HUES6 (cell line): ENCODE measurements at regions not wholly inside any gene's neighbourhood (a gene's known extent, or its start where the extent isn't known, plus 50 kb on each side); places are given as distances from the start of the nearest gene placed in this dataset.
"Not testable (repeated sequence)": the region's sequence is repeated elsewhere in the genome, so short reads cannot be mapped to it uniquely, and the experiment has no call there.

Experiments
- H3K27ac ChIP-seq: 2 replicates; pipeline ENCODE4 v1.7.0; 2013; ENCODE audit warnings: low read depth, mild to moderate bottlenecking, low read length, inconsistent platforms
- H3K27me3 ChIP-seq: 2 replicates; pipeline ENCODE4 v1.6.1; 2013; ENCODE audit warnings: low read length; ENCODE audit not compliant: control insufficient read depth, insufficient read depth
- H3K36me3 ChIP-seq: 2 replicates; pipeline ENCODE4 v1.6.1; 2013; ENCODE audit warnings: low read length; ENCODE audit not compliant: control insufficient read depth, insufficient read depth
- H3K4me1 ChIP-seq: 2 replicates; pipeline ENCODE4 v1.6.1; 2013; ENCODE audit warnings: low read length; ENCODE audit not compliant: control insufficient read depth, insufficient read depth
- H3K4me3 ChIP-seq: 2 replicates; pipeline ENCODE4 v1.5.1; 2013; ENCODE audit warnings: low read depth, low read length
- H3K9ac ChIP-seq: one replicate; pipeline ENCODE4 v1.6.1; 2013; ENCODE audit warnings: mild to moderate bottlenecking, low read length
- H3K9me3 ChIP-seq: 2 replicates; pipeline ENCODE4 v1.6.1; 2013; ENCODE audit warnings: low read depth, low read length; ENCODE audit not compliant: control insufficient read depth, insufficient read depth

GRCh38 chr20:30484009-30484748 is 773.3 kb upstream of the DEFB115 start:
- peaks cover 55% of the 10 kb centered on the region for H3K9me3 ChIP-seq
- no peaks in the 10 kb centered on the region for H3K27me3 ChIP-seq
- H3K36me3 ChIP-seq: no peaks in the 10 kb centered on the region
- H3K27ac ChIP-seq: no peak overlapping the region
- H3K9ac ChIP-seq: no peak overlapping the region
- H3K4me1 ChIP-seq: no peaks in the 10 kb centered on the region
- no peak overlapping the region for H3K4me3 ChIP-seq

- H3K9me3 ChIP-seq: peaks cover 57% of the 10 kb centered on the region
Measured at GRCh38 chr20:30484749-30485070, 772.8 kb upstream of the DEFB115 start.

GRCh38 chr20:30485331-30486102 is 771.9 kb upstream of the DEFB115 start:
- Histone ChIP-seq H3K4me1 (no peaks in the 10 kb centered on the region), H3K9ac (no peak overlapping the region), H3K27ac (no peak overlapping the region), H3K9me3 (peaks cover 58% of the 10 kb centered on the region), H3K27me3 (no peaks in the 10 kb centered on the region), H3K4me3 (no peak overlapping the region), H3K36me3 (no peaks in the 10 kb centered on the region)

More at GRCh38 chr20:30484749-30485070, 772.8 kb upstream of the DEFB115 start:
- H3K4me3 ChIP-seq: no peak overlapping the region
- no peak overlapping the region for H3K9ac ChIP-seq
- no peaks in the 10 kb centered on the region for H3K27me3 ChIP-seq
- no peaks in the 10 kb centered on the region for H3K4me1 ChIP-seq
- H3K36me3 ChIP-seq: no peaks in the 10 kb centered on the region
- no peak overlapping the region for H3K27ac ChIP-seq

- H3K36me3 ChIP-seq: no peaks in the 10 kb centered on the region
- no peaks in the 10 kb centered on the region for H3K4me1 ChIP-seq
- H3K9ac ChIP-seq: no peak overlapping the region
- H3K9me3 ChIP-seq: peaks cover 59% of the 10 kb centered on the region
- H3K4me3 ChIP-seq: no peak overlapping the region
- H3K27ac ChIP-seq: no peak overlapping the region
- H3K27me3 ChIP-seq: no peaks in the 10 kb centered on the region
Measured at GRCh38 chr20:30486103-30486478, 771.4 kb upstream of the DEFB115 start.

DNA sequence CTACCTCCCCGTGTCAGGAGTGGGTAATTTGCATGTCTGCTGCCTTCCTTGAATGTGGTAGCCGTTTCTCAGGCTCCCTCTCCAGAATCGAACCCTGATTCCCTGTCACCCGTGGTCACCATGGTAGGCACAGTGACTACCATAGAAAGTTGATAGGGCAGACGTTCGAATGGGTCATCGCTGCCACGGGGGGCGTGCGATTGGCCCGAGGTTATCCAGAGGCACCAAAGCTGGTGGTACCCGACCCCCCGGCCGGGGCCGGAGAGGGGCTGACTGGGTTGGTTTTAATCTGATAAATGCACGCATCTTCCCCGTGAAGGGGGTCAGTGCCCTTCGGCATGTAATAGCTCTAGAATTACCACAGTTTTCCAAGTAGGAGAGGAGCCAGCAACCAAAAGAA is 770.0 kb upstream of the DEFB115 start:
- H3K9ac ChIP-seq, H3K36me3 ChIP-seq, H3K4me3 ChIP-seq, H3K27me3 ChIP-seq, H3K4me1 ChIP-seq, H3K27ac ChIP-seq: not testable (repeated sequence)
- peaks cover 59% of the 10 kb centered on the region for H3K9me3 ChIP-seq

- Histone ChIP-seq H3K4me1 (no peaks in the 10 kb centered on the region), H3K27ac (no peak overlapping the region), H3K9me3 (peaks cover 59% of the 10 kb centered on the region), H3K27me3 (no peaks in the 10 kb centered on the region), H3K9ac (no peak overlapping the region), H3K36me3 (no peaks in the 10 kb centered on the region), H3K4me3 (no peak overlapping the region)
Measured at GRCh38 chr20:30487947-30488926, 769.2 kb upstream of the DEFB115 start.

DNA sequence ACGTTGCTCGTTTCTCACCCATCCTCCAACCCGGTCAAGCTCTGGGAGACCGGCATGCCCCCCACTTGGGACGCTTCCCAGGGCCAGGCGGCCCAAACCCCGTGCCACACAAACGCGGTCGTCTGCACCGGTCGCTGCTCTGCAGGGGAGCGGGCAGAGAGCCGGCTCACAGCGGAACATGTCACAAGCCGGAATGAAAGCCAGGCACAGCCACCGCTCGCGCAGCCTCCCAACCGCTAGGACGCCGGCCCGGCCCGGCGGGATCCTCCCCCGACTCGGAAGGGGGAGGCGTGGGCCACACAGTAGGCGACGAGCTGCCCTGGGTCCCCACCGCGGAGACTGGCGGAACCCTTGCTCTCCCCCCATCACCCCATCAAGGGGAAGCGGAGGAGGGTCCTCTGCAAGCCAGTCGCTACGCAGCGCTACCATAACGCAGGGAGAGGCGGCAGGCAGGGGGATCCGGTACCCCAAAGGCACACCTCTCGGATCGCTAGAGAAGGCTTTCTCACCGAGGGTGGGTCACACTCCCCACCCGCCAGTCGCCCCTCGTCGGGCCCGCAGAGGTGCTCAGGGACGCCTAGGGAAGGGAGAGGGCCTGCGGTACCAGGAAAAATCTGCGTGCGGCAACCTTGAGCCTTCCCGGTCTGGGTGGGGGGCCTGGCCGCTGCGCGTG is 768.4 kb upstream of the DEFB115 start:
- H3K27ac ChIP-seq: no peak overlapping the region
- no peaks in the 10 kb centered on the region for H3K36me3 ChIP-seq
- no peaks in the 10 kb centered on the region for H3K27me3 ChIP-seq
- H3K9ac ChIP-seq: no peak overlapping the region
- H3K4me3 ChIP-seq: no peak overlapping the region; the same call in 1 of the 2 replicates
- no peaks in the 10 kb centered on the region for H3K4me1 ChIP-seq
- H3K9me3 ChIP-seq: peaks cover 54% of the 10 kb centered on the region

DNA sequence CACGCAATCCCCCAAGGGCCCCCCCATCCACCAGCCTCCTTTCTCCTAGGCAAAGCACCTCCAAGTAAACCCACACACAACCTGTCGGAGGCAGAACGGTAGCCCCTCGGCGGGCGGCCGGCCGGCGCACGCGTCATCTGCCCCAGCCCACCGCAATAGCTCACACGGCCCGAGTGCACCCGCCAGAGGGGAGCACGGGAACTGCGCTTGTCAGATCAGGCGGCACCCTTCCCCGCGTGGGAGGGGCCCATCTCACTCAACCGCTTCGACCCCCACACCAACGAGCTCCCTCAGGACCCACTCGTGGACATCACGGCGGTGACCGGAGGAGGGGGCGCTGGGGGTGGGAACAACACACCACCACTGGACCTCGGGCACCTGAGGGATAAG is 767.9 kb upstream of the DEFB115 start:
- no peaks in the 10 kb centered on the region for H3K27me3 ChIP-seq
- H3K4me3 ChIP-seq: no peak overlapping the region
- H3K9ac ChIP-seq: no peak overlapping the region
- H3K27ac ChIP-seq: no peak overlapping the region
- H3K4me1 ChIP-seq: no peaks in the 10 kb centered on the region
- H3K36me3 ChIP-seq: no peaks in the 10 kb centered on the region
- H3K9me3 ChIP-seq: peaks cover 51% of the 10 kb centered on the region

DNA sequence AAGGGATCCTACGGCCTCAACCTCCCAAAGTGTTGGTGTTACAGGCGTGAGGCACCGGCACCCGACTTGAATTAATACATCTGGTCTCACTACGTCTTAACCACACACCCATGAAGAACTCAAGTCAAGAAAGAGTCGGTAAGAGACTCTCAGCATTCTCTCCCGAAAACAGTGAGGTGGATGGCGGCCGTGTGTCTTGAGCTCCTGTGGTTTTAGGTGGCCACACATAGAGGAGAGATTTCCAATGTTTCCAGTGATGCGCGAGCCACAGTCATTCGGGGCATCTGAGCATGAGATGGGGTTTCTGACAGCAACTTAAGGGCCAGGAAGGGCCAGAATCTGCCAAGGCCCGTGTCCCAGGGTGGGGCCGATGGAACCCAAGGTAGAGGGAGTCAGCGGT is 766.4 kb upstream of the DEFB115 start:
- no peak overlapping the region for H3K27ac ChIP-seq
- no peak overlapping the region for H3K4me3 ChIP-seq
- no peaks in the 10 kb centered on the region for H3K36me3 ChIP-seq
- no peaks in the 10 kb centered on the region for H3K4me1 ChIP-seq
- peaks cover 37% of the 10 kb centered on the region for H3K9me3 ChIP-seq
- H3K9ac ChIP-seq: no peak overlapping the region
- H3K27me3 ChIP-seq: no peaks in the 10 kb centered on the region

DNA sequence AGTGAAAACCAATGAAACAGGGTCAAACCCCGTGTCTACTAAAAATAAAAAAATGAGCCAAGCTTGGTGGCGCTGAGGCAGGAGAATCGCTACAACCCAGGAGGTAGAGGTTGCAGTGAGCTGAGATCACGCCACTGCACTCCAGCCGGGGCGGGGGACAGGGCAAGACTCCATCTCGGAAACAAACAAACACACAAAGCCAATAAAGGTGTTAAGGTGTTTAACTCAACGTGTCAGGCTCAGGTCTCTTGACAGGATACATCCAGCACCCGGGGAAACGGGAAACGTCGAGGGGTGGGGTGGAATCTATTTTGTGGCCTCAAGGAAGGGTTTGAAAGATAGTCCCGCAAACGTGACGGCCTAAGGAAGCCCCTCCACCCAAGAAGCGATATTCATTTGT is 760.8 kb upstream of the DEFB115 start:
- Histone ChIP-seq H3K9me3 (peaks cover 20% of the 10 kb centered on the region; the same call in 1 of the 2 replicates), H3K4me1 (peaks cover 14% of the 10 kb centered on the region; the same call in 1 of the 2 replicates)
- H3K4me3 ChIP-seq, H3K9ac ChIP-seq, H3K36me3 ChIP-seq, H3K27ac ChIP-seq, H3K27me3 ChIP-seq: not testable (repeated sequence)
